DMS79 treated with DMSO at 0.1 percent for 48 hours (cell line): ENCODE measurements at regions not wholly inside any gene's neighbourhood (a gene's known extent, or its start where the extent isn't known, plus 50 kb on each side); places are given as distances from the start of the nearest gene placed in this dataset.
"Not testable (repeated sequence)": the region's sequence is repeated elsewhere in the genome, so short reads cannot be mapped to it uniquely, and the experiment has no call there.

ENCODE experiments used
- DNase-seq: peaks from one replicate; lab custom pipeline; 2025; lab: John Stamatoyannopoulos, UW

DNA sequence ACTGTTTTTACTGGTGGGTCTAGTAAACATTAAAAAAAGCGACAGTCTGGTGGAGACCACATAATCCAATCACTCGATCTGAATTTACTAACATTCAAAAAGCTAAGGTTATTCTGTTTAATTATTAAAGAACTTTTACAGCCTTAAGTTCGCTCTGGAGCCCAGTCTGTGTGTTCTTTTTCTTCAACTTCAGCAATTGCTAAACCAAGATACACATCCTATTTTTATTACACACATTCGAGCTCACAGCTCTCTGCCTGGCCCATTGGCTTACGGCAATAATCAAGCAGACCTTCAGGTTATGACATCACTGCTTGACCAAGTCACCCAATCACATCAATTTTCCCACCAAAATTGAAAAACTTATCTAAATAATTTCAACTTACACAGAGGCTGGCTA, 57.4 kb upstream of the PRSS16 start:
- no peak for DNase-seq

DNA sequence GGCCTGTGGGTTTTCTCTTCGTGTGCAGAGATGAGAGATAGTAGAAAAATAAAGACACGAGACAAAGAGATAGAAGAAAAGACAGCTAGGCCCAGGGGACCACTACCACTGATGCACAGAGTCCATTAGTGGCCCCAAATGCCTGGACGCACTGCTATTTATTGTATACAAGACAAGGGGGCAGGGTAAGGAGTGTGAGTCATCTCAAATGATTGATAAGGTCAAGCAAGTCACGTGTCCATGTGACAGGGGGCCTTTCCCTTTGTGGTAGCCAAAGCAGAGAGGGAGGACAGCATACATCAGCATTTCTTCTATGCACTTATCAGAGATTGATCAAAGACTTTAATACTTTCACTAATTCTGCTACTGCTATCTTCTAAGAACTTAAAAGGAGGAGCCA, 53.0 kb upstream of the PRSS16 start:
- not testable (repeated sequence) for DNase-seq

DNA sequence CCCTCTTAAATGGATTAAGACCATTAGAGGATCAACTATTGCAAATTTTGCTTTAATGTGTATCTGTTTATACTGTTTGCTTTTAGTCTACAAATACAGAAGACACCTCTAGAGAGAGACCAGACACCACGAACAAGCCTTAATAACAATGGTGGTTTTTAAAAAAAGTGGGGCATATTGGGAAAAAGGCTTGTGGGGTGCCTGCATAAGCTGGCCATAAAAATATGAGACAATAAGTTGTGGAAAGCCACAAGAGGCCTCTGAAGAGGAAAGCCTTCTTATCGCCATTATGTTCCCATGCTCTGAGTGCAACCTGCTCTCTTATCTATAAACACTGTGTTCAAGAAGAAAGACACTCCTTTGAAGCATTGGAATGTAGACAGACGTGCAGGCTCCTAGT, 52.0 kb upstream of the PRSS16 start:
- DNase-seq = not testable (repeated sequence)
